Bronchial epithelial cell (primary cell): ENCODE measurements at regions not wholly inside any gene's neighbourhood (a gene's known extent, or its start where the extent isn't known, plus 50 kb on each side); places are given as distances from the start of the nearest gene placed in this dataset.

ENCODE experiments used
- DNase-seq: peaks from one replicate; pipeline ENCODE4 v3.0.0-alpha.2; 2010; ENCODE audit warnings: low read depth
- FAIRE-seq: peaks from 2 replicates; lab custom pipeline; 2011; peaks lifted over from hg19 to GRCh38; lab: Jason Lieb, UNC
- H3K27me3 ChIP-seq: 2 replicates; pipeline ENCODE4 v1.5.1; 2011; ENCODE audit warnings: low read length; ENCODE audit not compliant: control insufficient read depth, insufficient read depth
- H3K36me3 ChIP-seq: 2 replicates; pipeline ENCODE4 v1.5.1; 2011; ENCODE audit warnings: low read length; ENCODE audit not compliant: control insufficient read depth, insufficient read depth
- H3K4me3 ChIP-seq: 2 replicates; pipeline ENCODE4 v1.5.1; 2011; ENCODE audit warnings: mild to moderate bottlenecking, low read depth, low read length, control low read depth
- TF ChIP-seq, protein P1 (sequence below): IDR thresholded peaks from 2 replicates; pipeline ENCODE4 v1.5.1; 2011; ENCODE audit warnings: mild to moderate bottlenecking, moderate library complexity, low read length, control low read depth, inconsistent platforms; ENCODE audit not compliant: insufficient read depth, severe bottlenecking

DNA sequence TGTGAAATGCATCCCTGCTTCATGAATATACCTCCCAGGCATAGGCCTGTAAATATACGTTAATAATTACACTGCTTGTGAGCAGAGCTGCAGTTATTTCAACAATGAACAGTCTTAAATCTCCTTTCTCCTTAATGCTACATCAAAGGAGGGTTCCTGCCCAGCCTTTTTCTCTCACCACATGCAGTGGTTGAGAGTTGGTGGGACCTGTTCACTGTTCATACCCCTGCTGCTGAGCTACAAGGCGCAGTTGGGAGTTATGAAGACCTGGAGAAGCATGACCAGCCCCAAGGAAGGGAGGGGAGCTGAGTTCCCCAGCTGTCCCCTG lies 111.9 kb upstream of the FOXQ1 start:
- DNase-seq (no peak), FAIRE-seq (no peak)
- Histone ChIP-seq H3K27me3 (no peaks in the 10 kb centered on the region), H3K4me3 (no peak overlapping the region), H3K36me3 (no peaks in the 10 kb centered on the region)
- TF ChIP-seq, protein P1, sequence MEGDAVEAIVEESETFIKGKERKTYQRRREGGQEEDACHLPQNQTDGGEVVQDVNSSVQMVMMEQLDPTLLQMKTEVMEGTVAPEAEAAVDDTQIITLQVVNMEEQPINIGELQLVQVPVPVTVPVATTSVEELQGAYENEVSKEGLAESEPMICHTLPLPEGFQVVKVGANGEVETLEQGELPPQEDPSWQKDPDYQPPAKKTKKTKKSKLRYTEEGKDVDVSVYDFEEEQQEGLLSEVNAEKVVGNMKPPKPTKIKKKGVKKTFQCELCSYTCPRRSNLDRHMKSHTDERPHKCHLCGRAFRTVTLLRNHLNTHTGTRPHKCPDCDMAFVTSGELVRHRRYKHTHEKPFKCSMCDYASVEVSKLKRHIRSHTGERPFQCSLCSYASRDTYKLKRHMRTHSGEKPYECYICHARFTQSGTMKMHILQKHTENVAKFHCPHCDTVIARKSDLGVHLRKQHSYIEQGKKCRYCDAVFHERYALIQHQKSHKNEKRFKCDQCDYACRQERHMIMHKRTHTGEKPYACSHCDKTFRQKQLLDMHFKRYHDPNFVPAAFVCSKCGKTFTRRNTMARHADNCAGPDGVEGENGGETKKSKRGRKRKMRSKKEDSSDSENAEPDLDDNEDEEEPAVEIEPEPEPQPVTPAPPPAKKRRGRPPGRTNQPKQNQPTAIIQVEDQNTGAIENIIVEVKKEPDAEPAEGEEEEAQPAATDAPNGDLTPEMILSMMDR, result no peak

- TF ChIP-seq, protein P1, result no peak
- Histone ChIP-seq H3K4me3 (no peak overlapping the region), H3K27me3 (no peaks in the 10 kb centered on the region), H3K36me3 (no peaks in the 10 kb centered on the region)
- no peak for FAIRE-seq
- no peak for DNase-seq
Observed at GRCh38 chr6:1197309-1197708, 114.6 kb upstream of the FOXQ1 start.

DNA sequence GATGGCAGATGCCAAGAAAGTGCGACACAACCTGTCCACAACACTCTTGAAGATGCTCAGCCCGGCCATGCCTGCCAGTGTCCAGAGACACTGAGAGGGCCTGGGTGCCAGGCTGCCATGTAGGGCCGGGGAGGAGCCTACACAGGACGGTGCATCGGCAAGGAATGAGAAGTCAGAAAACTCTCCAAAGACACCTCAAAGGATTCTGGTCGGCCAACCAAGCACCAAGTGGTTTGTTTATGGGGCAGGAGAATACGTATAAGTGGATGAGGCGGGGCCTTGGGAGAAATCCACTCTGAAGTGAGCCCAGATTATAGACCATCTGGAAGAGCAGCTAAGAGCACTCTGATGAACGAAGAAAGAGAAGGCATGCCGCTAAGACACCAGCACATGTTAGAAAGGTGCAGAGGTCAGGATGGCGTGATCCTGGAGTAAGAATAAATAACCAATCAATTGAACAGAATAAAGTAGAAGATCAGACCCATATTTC lies 120.7 kb upstream of the FOXQ1 start:
- no peak for FAIRE-seq
- no peak for DNase-seq

DNA sequence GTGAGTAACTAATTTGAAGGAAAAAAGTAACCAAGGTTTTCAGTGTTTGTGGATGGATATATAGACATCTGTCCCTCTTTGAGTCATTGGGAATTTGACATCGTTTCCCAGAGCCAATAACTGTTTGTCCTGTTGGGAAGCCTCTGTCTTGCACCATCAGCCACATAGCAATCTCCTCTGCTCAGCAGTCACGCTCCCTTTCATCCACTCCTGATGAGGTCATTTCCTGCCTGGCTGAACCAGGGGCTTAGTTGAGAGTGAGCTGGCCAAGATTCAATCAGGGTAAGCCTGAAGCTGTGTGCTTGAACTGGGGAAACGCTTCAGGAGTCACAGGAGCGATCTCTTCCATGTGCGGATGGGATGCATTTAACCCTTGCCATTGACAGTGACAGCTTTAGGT lies 121.5 kb upstream of the FOXQ1 start:
- TF ChIP-seq, protein P1, result no peak
- FAIRE-seq (no peak), DNase-seq (peak; percentile 97)
- peaks cover 1% of the 10 kb centered on the region for H3K27me3 ChIP-seq
- no peaks in the 10 kb centered on the region for H3K36me3 ChIP-seq
- H3K4me3 ChIP-seq, result no peak overlapping the region

More for the DNA sequence above, 120.7 kb upstream of the FOXQ1 start:
- H3K4me3 ChIP-seq, result no peak overlapping the region
- no peaks in the 10 kb centered on the region for H3K36me3 ChIP-seq
- TF ChIP-seq, protein P1, result no peak
- no peaks in the 10 kb centered on the region for H3K27me3 ChIP-seq

DNA sequence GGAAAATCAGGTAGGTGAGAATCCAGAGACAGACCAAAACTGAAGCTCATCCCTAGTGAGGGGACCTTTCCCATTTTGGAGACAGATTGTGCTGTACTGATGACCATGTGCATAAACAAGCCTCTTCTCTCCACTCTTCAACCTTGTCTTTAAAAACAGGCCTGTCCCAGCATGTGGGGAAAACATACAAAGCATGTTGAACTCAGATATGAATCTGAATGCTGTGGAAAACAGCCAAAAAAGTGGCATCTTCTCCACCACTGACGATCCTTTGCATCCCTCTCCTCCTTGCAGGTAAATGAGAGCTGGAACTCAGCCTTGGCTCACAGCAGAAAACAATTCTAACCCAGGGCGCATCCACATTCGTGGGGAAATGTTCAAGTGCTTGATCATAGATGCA lies 123.7 kb upstream of the FOXQ1 start:
- Histone ChIP-seq H3K27me3 (peaks cover 1% of the 10 kb centered on the region), H3K36me3 (no peaks in the 10 kb centered on the region), H3K4me3 (no peak overlapping the region)
- DNase-seq (peak; percentile 38), FAIRE-seq (peak; percentile 23)
- TF ChIP-seq, protein P1, result no peak

DNA sequence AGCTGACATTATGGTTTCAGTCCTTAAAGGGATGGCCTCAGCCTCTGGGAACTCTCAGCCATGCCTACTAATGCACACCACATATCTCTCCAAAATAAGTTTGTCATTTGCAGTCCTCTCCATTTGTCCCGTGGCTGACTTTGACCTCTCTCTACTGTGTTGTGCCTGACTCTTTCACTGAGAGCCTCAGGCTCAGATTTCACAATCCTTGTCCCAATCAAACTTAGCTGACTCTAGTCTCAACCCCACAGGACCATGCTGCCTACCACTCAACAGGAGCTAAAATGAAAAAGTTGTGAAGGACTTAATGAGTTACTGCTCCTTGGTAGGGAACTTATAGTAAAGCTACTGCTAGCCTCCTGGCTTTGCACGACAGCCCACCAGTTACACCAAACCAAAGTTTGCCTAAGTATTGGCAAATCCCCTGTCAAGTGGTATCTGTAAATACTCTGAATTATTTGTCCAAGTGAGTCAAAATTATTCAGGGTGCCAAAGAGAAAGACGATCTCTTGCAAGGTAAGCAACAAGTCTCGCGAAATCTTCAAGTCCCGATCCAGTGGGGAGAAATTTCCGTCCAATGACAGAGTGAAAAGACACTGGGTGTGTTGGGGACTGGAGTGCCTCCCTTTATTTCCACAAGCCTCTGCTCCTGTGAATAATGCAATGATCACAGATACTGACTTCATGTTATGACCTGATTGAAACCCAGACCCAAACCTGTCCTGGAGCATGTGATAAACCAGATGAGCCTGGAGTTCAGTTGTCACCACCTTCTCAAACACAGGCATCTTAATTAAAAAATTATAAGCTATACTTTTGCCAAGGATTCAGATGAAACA lies 124.4 kb upstream of the FOXQ1 start:
- Histone ChIP-seq H3K27me3 (peaks cover 1% of the 10 kb centered on the region), H3K36me3 (no peaks in the 10 kb centered on the region), H3K4me3 (no peak overlapping the region)
- TF ChIP-seq, protein P1, result no peak
- FAIRE-seq (peak; percentile 86), DNase-seq (peak; percentile 70)
